DOHH2 (cell line): ENCODE measurements at regions not wholly inside any gene's neighbourhood (a gene's known extent, or its start where the extent isn't known, plus 50 kb on each side); places are given as distances from the start of the nearest gene placed in this dataset.

Experiments used
- CTCF ChIP-seq: fragments of 200-600 bp; sonication (generic); IDR thresholded peaks from one replicate; pipeline ENCODE4 v1.5.1; 2014; ENCODE audit warnings: antibody characterized with exemption, mild to moderate bottlenecking, low read depth, low read length; ENCODE audit not compliant: poor library complexity, severe bottlenecking
- EZH2phosphoT487 ChIP-seq: fragments of 200-600 bp; sonication (generic); IDR thresholded peaks from 2 replicates; pipeline ENCODE4 v1.6.1; 2017; ENCODE audit warnings: borderline replicate concordance, mild to moderate bottlenecking, antibody characterized with exemption, low read length, moderate library complexity, mixed read lengths

GRCh38 chr11:111077530-111078322 is 167.8 kb upstream of the POU2AF2 start:
- TF ChIP-seq CTCF (no peak), EZH2phosphoT487 (no peak)
